ES-I3 (cell line): ENCODE measurements at regions not wholly inside any gene's neighbourhood (a gene's known extent, or its start where the extent isn't known, plus 50 kb on each side); places are given as distances from the start of the nearest gene placed in this dataset.

ENCODE experiments used
- H3K36me3 ChIP-seq: 2 replicates; pipeline ENCODE4 v1.6.1; 2013; ENCODE audit warnings: mild to moderate bottlenecking, low read length, control low read depth, moderate library complexity; ENCODE audit not compliant: insufficient read depth
- H3K4me1 ChIP-seq: 2 replicates; pipeline ENCODE4 v1.6.1; 2013; ENCODE audit warnings: mild to moderate bottlenecking, control low read depth, low read length; ENCODE audit not compliant: insufficient read depth
- H3K9ac ChIP-seq: 2 replicates; pipeline ENCODE4 v1.6.1; 2013; ENCODE audit warnings: low read depth, mild to moderate bottlenecking, low read length, moderate library complexity
- H3K9me3 ChIP-seq: 2 replicates; pipeline ENCODE4 v1.6.1; 2013; ENCODE audit warnings: mild to moderate bottlenecking, low read length, moderate library complexity; ENCODE audit not compliant: control insufficient read depth, insufficient read depth

DNA sequence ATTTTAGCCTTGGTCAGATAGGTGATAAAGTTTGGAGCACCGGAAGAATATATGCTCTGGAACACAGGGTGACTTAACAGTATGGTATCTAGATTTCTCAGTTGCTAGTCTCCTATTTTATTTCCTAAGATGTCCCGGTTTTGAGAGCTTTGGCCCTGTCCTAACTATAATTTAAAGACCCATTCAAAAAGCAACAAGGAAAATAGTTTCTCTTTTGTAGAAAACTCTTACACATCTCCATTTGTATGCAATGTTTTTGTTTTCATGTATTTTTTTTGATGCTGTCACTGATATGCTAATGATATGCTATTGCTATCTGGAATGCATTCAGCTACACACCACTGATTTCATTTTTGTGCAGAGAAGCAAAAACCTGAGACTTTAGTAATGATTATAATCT is 237.8 kb downstream of the GPD2 start:
- Histone ChIP-seq H3K4me1 (peaks cover 18% of the 10 kb centered on the region), H3K9ac (no peak overlapping the region), H3K36me3 (no peaks in the 10 kb centered on the region), H3K9me3 (no peaks in the 10 kb centered on the region)

DNA sequence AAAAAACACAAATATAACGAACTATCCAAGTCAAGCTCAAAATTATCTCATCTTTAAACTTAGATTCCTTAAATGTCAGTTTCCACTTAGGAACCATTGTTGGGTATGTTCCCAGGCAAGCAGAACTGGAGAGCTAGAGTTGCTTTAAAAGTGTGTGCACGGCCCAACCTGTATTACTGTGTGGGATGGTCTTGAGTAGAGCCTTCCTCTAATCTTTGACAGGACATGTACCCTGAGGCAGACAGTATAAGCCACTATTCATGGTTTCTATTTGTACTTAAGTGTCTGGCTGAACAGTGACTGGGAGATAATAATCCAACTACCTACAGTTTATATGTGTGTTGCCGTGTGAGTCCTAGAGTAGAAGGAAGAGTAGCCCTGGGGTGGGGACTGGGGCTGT is 239.7 kb downstream of the GPD2 start:
- no peaks in the 10 kb centered on the region for H3K36me3 ChIP-seq
- peaks cover 18% of the 10 kb centered on the region for H3K4me1 ChIP-seq
- H3K9me3 ChIP-seq, result no peaks in the 10 kb centered on the region
- H3K9ac ChIP-seq, result no peak overlapping the region

DNA sequence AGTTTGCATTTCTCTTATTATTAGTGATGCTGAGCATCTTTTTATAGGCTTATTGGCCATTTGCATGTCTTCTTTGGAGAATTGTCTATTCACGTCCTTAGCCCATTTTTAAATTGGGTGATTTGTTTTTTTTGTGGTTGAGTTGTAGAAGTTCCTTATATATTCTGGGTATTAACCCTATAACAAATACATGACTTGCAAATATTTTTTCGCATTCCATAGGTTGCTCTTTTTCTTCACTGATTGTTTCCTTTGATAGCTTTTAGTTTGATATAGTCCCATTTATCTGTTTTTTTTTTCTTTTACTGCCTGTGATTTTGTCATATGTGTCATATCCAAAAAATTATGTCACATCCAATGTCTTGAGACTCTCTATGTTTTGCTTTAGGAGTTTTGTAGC is 243.6 kb downstream of the GPD2 start:
- Histone ChIP-seq H3K36me3 (no peaks in the 10 kb centered on the region), H3K9ac (no peak overlapping the region), H3K4me1 (no peaks in the 10 kb centered on the region; the same call in 1 of the 2 replicates), H3K9me3 (no peaks in the 10 kb centered on the region)

DNA sequence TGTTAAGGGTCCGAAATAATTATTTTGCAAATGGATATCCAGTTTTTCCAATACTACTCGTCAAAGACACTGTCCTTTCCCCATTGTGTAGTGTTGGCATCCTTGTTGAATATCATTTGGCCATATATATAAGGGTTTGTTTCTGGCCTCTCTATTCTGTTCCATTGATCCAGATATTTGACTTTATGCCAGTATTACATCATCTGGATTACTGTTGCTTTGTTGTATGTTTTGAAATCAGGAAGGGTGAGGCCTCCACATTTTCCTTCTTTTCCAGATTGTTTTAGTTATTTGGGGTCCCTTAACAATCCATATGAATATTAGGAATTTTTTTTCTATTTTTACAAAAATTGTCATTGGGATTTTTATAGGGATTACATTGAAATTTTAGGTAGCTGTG is 244.1 kb downstream of the GPD2 start:
- H3K9ac ChIP-seq, result no peak overlapping the region
- no peaks in the 10 kb centered on the region for H3K9me3 ChIP-seq
- peaks cover 4% of the 10 kb centered on the region; the same call in 1 of the 2 replicates for H3K4me1 ChIP-seq
- H3K36me3 ChIP-seq, result no peaks in the 10 kb centered on the region

DNA sequence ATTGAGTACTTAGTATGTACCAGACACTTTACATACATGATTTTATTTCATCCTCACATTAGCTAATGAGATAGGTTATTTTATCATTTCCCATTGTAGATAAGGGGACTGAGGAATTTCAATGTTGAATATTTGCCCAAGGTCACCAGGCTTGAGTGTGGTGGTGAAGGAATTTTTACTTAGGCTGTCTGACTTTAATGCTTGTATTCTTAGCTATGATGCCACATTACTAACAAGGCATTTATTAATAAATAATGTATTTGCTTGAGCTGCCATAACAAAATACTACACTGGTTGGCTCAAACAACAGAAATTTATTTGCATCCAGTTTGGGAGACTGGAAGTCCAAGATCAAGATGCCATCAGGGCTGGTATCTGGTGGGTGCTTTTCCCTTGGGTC is 250.9 kb downstream of the GPD2 start:
- no peaks in the 10 kb centered on the region for H3K9me3 ChIP-seq
- peaks cover 16% of the 10 kb centered on the region; the same call in 1 of the 2 replicates for H3K4me1 ChIP-seq
- H3K36me3 ChIP-seq, result no peaks in the 10 kb centered on the region
- no peak overlapping the region for H3K9ac ChIP-seq

DNA sequence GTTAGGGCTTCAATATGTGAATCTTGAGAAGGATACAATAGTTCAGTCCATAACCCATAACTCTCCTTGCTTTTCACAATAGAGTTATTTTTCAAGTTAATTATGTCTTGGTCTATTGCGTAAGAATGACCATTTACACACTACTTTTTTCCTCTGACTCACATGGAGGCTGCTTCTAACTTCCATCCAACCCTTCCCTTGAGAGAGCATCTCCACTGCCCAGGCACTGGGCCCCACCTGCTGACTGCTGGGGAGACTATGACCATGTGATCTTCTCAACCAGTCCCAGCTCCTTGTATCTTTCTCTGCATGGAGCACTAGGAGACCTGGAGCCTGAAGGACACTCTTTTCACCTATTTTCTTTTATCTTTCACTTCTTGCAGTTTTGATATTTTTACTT is 251.5 kb downstream of the GPD2 start:
- H3K9me3 ChIP-seq, result no peaks in the 10 kb centered on the region
- H3K4me1 ChIP-seq, result peaks cover 16% of the 10 kb centered on the region; the same call in 1 of the 2 replicates
- H3K36me3 ChIP-seq, result no peaks in the 10 kb centered on the region
- no peak overlapping the region for H3K9ac ChIP-seq

DNA sequence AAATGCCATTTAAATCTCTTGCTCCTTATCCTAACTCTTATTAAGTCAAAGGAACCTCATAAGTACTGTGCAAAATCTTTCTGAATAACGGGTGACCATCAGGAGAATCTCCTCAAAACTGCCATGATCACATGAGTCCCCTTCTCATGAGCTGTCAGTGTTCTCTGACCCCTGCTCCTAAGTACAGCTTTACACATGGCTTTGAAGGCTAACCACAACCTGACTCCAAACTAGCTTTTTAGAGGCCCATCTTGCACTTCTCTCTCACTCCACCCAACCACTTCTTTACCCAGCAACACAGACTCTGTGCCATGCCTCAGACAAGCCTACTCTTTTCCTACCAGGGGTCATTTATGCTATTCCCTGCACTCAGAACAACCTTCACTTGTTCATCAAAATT is 253.8 kb downstream of the GPD2 start:
- Histone ChIP-seq H3K9ac (no peak overlapping the region), H3K9me3 (no peaks in the 10 kb centered on the region), H3K36me3 (no peaks in the 10 kb centered on the region), H3K4me1 (peaks cover 15% of the 10 kb centered on the region; the same call in 1 of the 2 replicates)

DNA sequence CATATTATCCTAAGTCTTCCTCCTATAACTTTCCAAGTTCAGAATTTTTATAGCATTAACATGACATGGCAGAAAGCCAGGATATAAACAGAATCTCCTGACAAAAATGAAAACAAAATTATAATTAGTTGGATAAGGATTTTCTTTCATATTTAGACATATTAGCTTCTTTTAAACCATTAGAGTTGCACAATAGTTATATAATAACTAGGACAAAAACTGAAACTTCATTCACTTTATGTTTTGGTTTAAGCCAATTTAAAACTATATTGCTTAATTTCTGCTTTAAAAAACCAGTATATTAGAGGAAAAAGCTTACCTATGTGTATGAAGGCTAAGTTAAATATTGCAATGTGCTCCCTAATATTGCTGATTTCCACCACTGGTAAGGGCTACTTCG is 254.8 kb downstream of the GPD2 start:
- Histone ChIP-seq H3K4me1 (peaks cover 12% of the 10 kb centered on the region; the same call in 1 of the 2 replicates), H3K9me3 (no peaks in the 10 kb centered on the region), H3K9ac (no peak overlapping the region), H3K36me3 (no peaks in the 10 kb centered on the region)

DNA sequence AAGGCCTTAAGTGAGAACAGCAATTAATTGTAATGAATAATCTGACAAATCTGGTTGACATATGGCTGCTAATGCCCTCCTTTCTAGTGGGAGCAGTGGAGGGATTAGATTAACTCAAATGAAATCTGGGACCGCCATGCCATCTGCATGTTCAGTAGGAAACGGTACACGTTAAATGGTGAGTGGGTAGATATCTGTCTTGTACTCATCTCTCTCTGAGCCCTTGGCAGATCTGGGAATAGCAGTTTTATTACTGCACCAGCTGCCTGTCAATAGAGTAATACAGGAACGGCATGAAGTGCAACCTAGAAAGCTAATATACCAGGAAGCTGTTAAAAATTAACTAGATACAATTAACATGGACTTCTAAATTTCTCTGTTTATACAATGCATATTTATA is 258.8 kb downstream of the GPD2 start:
- Histone ChIP-seq H3K4me1 (peaks cover 3% of the 10 kb centered on the region), H3K9me3 (no peaks in the 10 kb centered on the region), H3K9ac (no peak overlapping the region), H3K36me3 (no peaks in the 10 kb centered on the region)

DNA sequence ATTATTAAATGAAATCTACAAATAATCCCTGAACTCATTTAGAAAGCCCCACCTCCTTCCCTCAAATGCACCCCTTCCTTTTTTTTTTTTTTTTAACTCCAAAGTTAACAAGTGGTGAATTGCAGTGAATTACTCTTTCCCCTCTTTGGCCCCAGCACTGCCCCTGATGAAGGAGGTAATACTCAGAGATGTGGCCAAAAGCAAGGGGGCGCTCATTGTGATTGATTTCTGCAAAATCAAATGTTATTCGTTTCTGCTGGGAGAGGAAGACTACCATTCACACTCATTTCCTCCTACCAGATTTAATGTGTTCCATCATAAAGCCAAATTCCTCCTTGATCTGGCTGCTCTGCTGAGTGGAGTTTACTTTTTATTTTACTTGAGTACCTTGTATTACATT is 259.4 kb downstream of the GPD2 start:
- Histone ChIP-seq H3K9me3 (no peaks in the 10 kb centered on the region), H3K36me3 (no peaks in the 10 kb centered on the region), H3K4me1 (peaks cover 3% of the 10 kb centered on the region), H3K9ac (no peak overlapping the region)

DNA sequence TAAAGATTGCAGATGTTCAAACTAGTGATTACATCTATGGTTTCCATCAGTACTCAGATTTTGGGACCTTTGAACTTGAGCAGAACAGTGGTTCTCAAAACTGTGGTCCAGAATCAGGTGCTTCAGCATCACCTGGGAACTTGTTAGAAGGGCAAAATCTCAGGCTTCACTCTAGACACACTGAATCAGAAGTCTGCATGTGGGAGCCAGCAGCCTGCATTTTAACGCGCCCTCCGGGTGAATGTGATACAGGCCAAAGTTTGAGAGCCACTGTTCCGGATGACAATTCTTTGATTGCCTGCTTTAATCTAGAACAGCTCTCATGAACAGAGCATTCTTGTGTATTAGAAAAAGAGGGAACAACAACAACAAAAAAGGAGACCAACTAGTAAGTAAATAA is 261.7 kb downstream of the GPD2 start:
- H3K4me1 ChIP-seq, result peaks cover 17% of the 10 kb centered on the region

DNA sequence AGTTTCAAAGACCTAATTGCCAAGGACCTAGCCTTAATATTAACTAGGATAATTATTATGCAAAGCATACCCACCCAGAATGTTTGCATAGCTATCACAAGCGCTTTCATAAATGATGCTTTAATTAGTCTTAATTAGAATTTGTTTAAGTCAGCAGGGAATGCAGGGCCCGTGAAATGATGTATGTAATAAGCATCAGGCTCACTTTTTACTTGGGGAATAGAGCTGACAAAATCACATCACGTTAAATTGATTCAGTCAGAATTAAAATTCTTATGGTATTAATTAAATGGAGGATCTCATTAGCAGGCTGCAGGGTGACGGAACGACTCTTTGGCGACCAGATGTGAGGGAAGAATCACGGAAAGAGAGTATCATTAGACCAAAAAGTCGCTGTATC is 264.5 kb downstream of the GPD2 start:
- no peak overlapping the region for H3K9ac ChIP-seq
- no peaks in the 10 kb centered on the region for H3K9me3 ChIP-seq
- H3K36me3 ChIP-seq, result no peaks in the 10 kb centered on the region
- H3K4me1 ChIP-seq, result peaks cover 27% of the 10 kb centered on the region

More for the DNA sequence above, 261.7 kb downstream of the GPD2 start:
- Histone ChIP-seq H3K9ac (no peak overlapping the region), H3K36me3 (no peaks in the 10 kb centered on the region), H3K9me3 (no peaks in the 10 kb centered on the region)

DNA sequence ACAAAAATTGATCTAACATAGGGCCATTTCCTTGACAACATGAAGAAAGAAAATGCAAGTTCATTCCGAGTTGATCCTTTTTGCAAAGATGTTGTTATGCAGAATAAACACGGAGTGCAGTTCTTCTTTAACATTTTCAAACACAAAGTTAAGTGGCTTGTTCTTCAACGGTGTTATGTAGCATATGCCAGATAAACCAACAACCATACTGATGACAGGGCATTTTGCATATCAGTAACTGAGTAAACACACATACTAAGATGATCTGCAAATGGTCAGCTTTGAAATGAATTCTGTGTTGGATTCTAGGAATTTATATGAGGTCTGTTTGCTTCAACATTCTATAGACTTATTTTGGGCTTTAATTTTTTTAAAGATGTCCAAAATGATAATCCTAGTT is 266.4 kb downstream of the GPD2 start:
- H3K4me1 ChIP-seq, result peaks cover 25% of the 10 kb centered on the region
- H3K36me3 ChIP-seq, result no peaks in the 10 kb centered on the region
- H3K9ac ChIP-seq, result no peak overlapping the region
- no peaks in the 10 kb centered on the region for H3K9me3 ChIP-seq

DNA sequence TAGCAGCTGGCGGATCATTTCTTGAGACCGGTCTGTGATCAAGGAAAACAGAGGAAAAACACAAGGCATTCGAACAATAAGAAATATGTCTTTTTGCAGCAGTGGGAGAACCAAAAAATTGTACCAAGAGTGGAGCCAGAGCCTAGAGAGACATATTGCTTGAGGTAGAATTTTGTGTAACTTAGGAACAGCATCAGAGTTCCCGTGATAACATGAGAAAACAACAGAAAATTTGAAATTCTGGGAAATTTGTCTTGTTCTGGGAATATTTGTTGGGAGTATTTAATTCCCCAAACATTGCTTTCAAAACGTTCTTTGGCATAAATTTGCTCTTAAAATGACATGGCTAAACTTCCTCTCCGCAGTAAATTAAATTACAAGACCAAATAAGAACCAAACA is 267.5 kb downstream of the GPD2 start:
- Histone ChIP-seq H3K9me3 (no peaks in the 10 kb centered on the region), H3K4me1 (peaks cover 25% of the 10 kb centered on the region), H3K9ac (no peak overlapping the region), H3K36me3 (no peaks in the 10 kb centered on the region; the same call in 1 of the 2 replicates)

DNA sequence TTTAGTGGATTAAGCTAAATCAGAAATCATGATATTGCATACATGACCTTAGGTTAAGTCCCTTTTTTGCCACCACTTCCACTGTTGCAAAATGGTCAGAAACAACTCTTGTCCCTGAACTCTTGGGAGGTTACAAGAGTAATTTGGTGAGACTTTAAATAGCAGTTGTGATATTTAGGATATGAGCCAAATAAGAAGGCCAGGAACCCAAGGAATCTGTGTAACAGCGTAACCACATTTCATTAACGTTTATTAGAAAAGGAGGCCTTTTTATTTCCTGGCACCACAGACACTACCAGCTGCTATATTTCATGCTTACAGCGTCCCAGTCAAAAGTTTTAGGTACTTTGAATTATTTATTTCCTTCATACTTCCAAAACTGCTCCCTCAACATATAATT is 268.0 kb downstream of the GPD2 start:
- Histone ChIP-seq H3K4me1 (peaks cover 25% of the 10 kb centered on the region), H3K36me3 (no peaks in the 10 kb centered on the region; the same call in 1 of the 2 replicates), H3K9ac (no peak overlapping the region), H3K9me3 (no peaks in the 10 kb centered on the region)

DNA sequence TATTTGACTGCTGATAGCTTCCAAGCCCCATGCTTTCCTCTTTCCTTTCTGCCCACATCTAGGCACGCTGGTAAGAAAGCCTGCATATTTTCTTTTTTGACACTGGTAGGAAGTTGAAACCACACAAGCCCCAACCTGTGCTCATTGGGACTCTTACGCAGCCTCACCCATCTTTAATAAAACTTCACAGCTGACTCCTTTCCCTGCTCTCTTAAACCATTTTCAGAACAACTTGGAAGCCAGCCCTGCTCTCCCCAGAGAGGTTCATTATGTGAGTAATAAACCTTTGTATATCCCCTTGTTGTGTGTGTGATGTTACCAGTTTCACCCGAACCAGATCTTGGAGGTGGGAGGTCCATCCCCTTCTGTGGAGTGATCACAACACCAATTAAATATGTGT is 268.4 kb downstream of the GPD2 start:
- Histone ChIP-seq H3K9me3 (no peaks in the 10 kb centered on the region), H3K9ac (no peak overlapping the region), H3K4me1 (peaks cover 25% of the 10 kb centered on the region), H3K36me3 (no peaks in the 10 kb centered on the region; the same call in 1 of the 2 replicates)
